ENCODE measurements at regions not wholly inside any gene's neighbourhood (a gene's known extent, or its start where the extent isn't known, plus 50 kb on each side); places are given as distances from the start of the nearest gene placed in this dataset.
"Not testable (repeated sequence)": the region's sequence is repeated elsewhere in the genome, so short reads cannot be mapped to it uniquely, and the experiment has no call there.

- DNase-seq: no peak
Observed at GRCh38 chr2:236981701-236982485, 103.8 kb upstream of the COPS8 start.

GRCh38 chr2:236982693-236983455 is 102.8 kb upstream of the COPS8 start:
- no peak for DNase-seq

GRCh38 chr2:236984046-236984445 is 101.6 kb upstream of the COPS8 start:
- no peak for DNase-seq

GRCh38 chr2:236985761-236986339 is 99.8 kb upstream of the COPS8 start:
- peak; percentile 33 for DNase-seq

- DNase-seq: peak; percentile 96
Observed at GRCh38 chr2:236986524-236987330, 99.0 kb upstream of the COPS8 start.

- DNase-seq: no peak
Observed at GRCh38 chr2:236988216-236988615, 97.5 kb upstream of the COPS8 start.

- no peak for DNase-seq
Observed at GRCh38 chr2:236988690-236989624, 96.7 kb upstream of the COPS8 start.

- no peak for DNase-seq
Observed at GRCh38 chr2:236990552-236990951, 95.1 kb upstream of the COPS8 start.

GRCh38 chr2:236991874-236992273 is 93.8 kb upstream of the COPS8 start:
- DNase-seq: no peak

GRCh38 chr2:236993286-236993685 is 92.4 kb upstream of the COPS8 start:
- no peak for DNase-seq

- DNase-seq: no peak
Observed at GRCh38 chr2:236994361-236994760, 91.3 kb upstream of the COPS8 start.

GRCh38 chr2:236997069-236997715 is 88.5 kb upstream of the COPS8 start:
- peak; percentile 15 for DNase-seq

GRCh38 chr2:236998236-236998635 is 87.5 kb upstream of the COPS8 start:
- DNase-seq: peak; percentile 59

GRCh38 chr2:236998758-236999157 is 86.9 kb upstream of the COPS8 start:
- no peak for DNase-seq

- DNase-seq: no peak
Observed at GRCh38 chr2:237000481-237000880, 85.2 kb upstream of the COPS8 start.

- DNase-seq: not testable (repeated sequence)
Observed at GRCh38 chr2:237005341-237005740, 80.3 kb upstream of the COPS8 start.

GRCh38 chr2:237011206-237011795 is 74.4 kb upstream of the COPS8 start:
- DNase-seq: no peak

GRCh38 chr2:237012004-237012403 is 73.7 kb upstream of the COPS8 start:
- DNase-seq: no peak

GRCh38 chr2:237012577-237013267 is 73.0 kb upstream of the COPS8 start:
- no peak for DNase-seq

Measured in NCI-H1105 treated with DMSO at 0.1 percent for 48 hours (cell line).